GM10248 (cell line): ENCODE measurements at regions not wholly inside any gene's neighbourhood (a gene's known extent, or its start where the extent isn't known, plus 50 kb on each side); places are given as distances from the start of the nearest gene placed in this dataset.

ENCODE experiments used
- CTCF ChIA-PET: fragments of 300-600 bp; sonication (Branson Sonifier 250); formaldehyde crosslinking; extraction: SDS; loops from one replicate; lab custom pipeline; 2021; ENCODE audit warnings: antibody characterized with exemption; lab: Yijun Ruan, JAX
- POLR2A ChIA-PET: fragments of 350-650 bp; sonication (Branson Sonifier 250); formaldehyde crosslinking; extraction: SDS; loops from one replicate; lab custom pipeline; 2020; ENCODE audit warnings: antibody characterized with exemption; lab: Yijun Ruan, JAX
- DNase-seq: peaks from one replicate; pipeline ENCODE4 v3.0.0; 2012; ENCODE audit errors: extremely low spot score
- TF ChIP-seq, protein P1 (sequence below): IDR thresholded peaks from 2 replicates; pipeline ENCODE4 v1.5.1; 2012; ENCODE audit warnings: mild to moderate bottlenecking, low read depth; ENCODE audit errors: extremely low read depth, missing control alignments, control extremely low read depth

DNA sequence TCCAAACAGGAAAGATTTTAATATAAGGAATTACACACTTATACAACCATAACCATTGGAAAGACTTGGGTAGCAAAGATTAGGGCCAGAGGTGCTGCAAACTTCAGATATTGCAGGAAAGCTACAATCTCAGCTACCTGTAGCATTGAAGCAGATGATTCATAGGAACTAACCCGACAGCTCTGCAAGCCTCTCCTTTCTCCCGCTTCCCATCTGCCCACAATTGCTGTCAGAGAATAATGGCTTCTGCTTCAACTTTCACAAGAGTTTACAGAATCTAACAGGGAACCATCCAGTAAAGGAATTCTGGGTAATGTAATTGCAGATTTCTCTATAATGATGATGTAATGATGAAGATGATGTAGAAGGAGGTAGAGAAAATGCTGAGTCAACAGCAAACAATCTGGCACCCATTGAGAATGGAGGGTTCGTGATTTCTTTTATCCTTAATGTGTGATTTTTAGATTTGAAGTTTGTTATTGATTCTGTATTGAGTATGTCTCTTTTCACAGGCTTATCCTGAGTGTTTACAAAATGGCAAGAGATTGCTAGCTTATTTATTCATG lies 70.8 kb upstream of the USP47 start:
- ChIA-PET POLR2A (no interaction called here), CTCF (interaction anchor here (0.9 to 1.0 kb wide), 2 partner anchors 9 to 16 kb away, joined by 3 to 4 read pairs; no protein-coding TSS in a partner anchor)
- no peak for DNase-seq
- TF ChIP-seq, protein P1, sequence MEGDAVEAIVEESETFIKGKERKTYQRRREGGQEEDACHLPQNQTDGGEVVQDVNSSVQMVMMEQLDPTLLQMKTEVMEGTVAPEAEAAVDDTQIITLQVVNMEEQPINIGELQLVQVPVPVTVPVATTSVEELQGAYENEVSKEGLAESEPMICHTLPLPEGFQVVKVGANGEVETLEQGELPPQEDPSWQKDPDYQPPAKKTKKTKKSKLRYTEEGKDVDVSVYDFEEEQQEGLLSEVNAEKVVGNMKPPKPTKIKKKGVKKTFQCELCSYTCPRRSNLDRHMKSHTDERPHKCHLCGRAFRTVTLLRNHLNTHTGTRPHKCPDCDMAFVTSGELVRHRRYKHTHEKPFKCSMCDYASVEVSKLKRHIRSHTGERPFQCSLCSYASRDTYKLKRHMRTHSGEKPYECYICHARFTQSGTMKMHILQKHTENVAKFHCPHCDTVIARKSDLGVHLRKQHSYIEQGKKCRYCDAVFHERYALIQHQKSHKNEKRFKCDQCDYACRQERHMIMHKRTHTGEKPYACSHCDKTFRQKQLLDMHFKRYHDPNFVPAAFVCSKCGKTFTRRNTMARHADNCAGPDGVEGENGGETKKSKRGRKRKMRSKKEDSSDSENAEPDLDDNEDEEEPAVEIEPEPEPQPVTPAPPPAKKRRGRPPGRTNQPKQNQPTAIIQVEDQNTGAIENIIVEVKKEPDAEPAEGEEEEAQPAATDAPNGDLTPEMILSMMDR: no peak

DNA sequence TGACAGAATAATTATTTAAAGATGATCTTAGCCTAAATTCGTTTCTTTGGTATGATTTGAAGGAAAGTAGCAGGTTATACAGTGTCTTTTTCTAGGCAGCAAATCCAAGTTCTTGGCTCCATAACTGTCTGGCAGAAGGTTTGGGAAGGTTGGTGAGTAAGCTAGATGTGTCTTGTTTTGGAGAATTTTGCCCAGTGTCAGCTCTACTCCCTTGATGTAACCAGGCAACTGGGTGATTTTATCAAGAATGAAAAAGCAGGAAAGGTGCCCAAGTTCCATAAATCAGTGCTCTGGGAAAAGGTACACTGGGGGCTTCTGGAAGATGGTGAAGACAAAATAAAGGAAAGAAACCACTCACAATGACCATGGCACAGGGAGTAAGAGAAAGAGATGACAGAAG lies 71.5 kb upstream of the USP47 start:
- no peak for DNase-seq
- POLR2A ChIA-PET: no interaction called here
- CTCF ChIA-PET: interaction anchor here (0.9 kb wide), 1 partner anchor 10 kb away, joined by 3 read pairs; no protein-coding TSS in a partner anchor
- TF ChIP-seq, protein P1: no peak

DNA sequence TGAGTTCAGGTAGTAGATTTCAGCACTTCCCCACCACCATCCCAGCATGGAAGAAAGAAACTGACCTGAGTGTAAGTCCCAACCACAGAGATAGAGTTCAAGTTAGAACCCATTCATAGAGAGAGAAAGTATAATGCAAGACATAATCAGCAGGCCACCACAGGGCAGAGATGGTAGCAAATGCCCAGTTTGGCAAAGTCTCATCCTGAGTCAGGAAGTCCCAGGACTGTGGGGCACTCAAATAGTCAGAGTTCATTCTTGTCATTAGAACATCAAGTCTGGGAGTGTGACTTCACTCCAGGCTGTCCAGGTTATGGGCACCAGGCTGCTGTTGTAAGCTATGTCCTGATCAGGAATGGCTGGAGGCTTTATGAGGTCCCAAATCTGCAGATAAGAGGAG lies 72.0 kb upstream of the USP47 start:
- no peak for DNase-seq
- ChIA-PET POLR2A (no interaction called here), CTCF (interaction anchor here (0.8 to 1.4 kb wide), 3 partner anchors 10 to 742 kb away, joined by 3 read pairs; no protein-coding TSS in a partner anchor)
- TF ChIP-seq, protein P1: no peak

DNA sequence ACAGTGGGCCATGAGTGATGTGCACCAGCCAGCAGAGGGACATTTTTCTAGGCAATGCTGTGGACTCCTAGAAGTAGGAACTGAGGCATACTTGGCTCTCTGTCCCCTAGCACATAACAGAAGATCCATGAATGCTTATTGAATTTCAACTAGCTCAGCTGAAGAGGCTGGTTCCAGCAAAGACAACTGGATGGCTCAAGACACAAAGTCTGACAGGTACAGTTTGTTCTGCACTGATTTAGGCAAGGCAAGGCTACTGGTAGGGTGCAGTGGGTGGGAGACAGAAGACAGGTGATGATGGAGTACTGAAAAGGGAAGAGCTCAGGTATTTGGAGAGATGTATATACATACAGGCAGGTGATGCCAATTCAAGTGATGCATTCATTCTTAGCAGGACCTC lies 72.4 kb upstream of the USP47 start:
- TF ChIP-seq, protein P1: no peak
- DNase-seq: no peak
- CTCF ChIA-PET: interaction anchor here (0.8 to 1.4 kb wide), 2 partner anchors 520 to 741 kb away, joined by 3 read pairs; no protein-coding TSS in a partner anchor
- POLR2A ChIA-PET: no interaction called here

DNA sequence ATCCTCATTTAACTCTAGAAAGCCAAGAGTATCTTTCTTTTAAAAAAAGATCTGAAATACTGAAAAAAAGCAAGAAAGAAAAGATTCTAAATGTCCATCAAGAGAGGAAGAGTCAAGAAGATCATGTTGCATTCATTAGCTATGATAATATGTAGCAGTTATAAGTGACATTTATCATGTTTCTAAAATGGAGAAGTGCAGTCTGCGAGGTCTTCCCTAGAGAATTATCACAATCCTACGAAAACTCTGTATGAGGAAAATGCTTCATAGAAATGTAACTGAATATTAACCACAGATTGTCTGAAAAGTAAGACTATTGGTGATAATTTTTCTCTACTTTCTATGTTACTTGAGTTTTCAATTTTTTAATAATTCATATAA lies 77.4 kb upstream of the USP47 start:
- ChIA-PET POLR2A (no interaction called here), CTCF (no interaction called here)

DNA sequence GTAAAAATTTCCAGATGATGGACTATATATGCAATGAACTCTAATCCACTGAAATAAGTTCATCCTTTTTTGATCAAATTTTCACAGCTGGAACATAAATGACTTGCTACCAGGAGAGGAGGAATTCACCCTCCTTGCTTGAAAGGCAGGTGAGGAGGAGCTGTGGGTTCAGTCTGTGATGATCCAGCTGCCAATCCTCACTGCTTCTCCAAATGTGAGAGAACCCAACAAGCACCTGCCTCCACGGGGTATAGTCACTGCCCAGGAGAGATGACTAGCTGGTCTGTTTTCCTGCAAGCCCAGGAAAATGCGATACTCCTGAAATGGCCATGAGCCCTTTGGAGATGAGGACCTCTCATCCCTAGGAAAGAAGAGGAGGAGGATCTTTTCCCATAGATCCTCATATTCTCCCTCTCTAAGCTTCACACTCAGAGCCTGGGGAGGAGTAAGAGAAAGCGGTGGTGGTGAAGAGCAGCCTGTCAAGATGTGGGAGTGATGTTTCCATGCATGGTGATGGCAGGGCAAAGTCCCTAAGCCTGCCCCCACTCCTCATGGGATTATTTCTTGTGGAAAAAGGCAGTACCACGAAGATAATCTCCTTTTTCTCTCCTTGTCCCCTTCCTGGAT lies 77.9 kb upstream of the USP47 start:
- ChIA-PET CTCF (interaction anchor here (3.6 kb wide), 1 partner anchor 11 kb away, joined by 12 read pairs; no protein-coding TSS in a partner anchor), POLR2A (no interaction called here)
- no peak for DNase-seq
- TF ChIP-seq, protein P1: no peak

More for the DNA sequence above, 77.4 kb upstream of the USP47 start:
- DNase-seq: no peak
- TF ChIP-seq, protein P1: no peak
